Fibroblast of villous mesenchyme (primary cell): ENCODE measurements at regions not wholly inside any gene's neighbourhood (a gene's known extent, or its start where the extent isn't known, plus 50 kb on each side); places are given as distances from the start of the nearest gene placed in this dataset.

ENCODE experiments used
- DNase-seq: peaks from one replicate; pipeline ENCODE4 v3.0.0-alpha.2; 2010; ENCODE audit warnings: low read depth
- H3K4me3 ChIP-seq: 2 replicates; pipeline ENCODE4 v1.5.1; 2011; ENCODE audit warnings: low read depth, mild to moderate bottlenecking, low read length
- CTCF ChIP-seq: IDR thresholded peaks from 2 replicates; pipeline ENCODE4 v1.5.1; 2012; ENCODE audit warnings: low read depth, mild to moderate bottlenecking, low read length; ENCODE audit not compliant: insufficient read depth

- DNase-seq: peak; percentile 73
- no peak for TF ChIP-seq CTCF
- H3K4me3 ChIP-seq: no peak overlapping the region
Observed at GRCh38 chr15:100703032-100703578, 100.7 kb downstream of the ASB7 start.

- no peak for DNase-seq
- H3K4me3 ChIP-seq: no peak overlapping the region
- TF ChIP-seq CTCF: no peak
Observed at GRCh38 chr15:100703671-100704070, 101.3 kb downstream of the ASB7 start.

- DNase-seq: no peak
- H3K4me3 ChIP-seq: no peak overlapping the region
Observed at GRCh38 chr15:100704281-100705055, 102.1 kb downstream of the ASB7 start.

GRCh38 chr15:100705065-100705464, 102.7 kb downstream of the ASB7 start:
- DNase-seq: no peak
- no peak overlapping the region for H3K4me3 ChIP-seq
- no peak for TF ChIP-seq CTCF

More at GRCh38 chr15:100704281-100705055, 102.1 kb downstream of the ASB7 start:
- no peak for TF ChIP-seq CTCF

- no peak overlapping the region for H3K4me3 ChIP-seq
- TF ChIP-seq CTCF: no peak
- no peak for DNase-seq
Observed at GRCh38 chr15:100705841-100706240, 103.5 kb downstream of the ASB7 start.

- no peak for DNase-seq
- H3K4me3 ChIP-seq: no peak overlapping the region
- TF ChIP-seq CTCF: no peak
Observed at GRCh38 chr15:100707229-100707628, 104.8 kb downstream of the ASB7 start.
